ENCODE measurements at regions not wholly inside any gene's neighbourhood (a gene's known extent, or its start where the extent isn't known, plus 50 kb on each side); places are given as distances from the start of the nearest gene placed in this dataset.

DNA sequence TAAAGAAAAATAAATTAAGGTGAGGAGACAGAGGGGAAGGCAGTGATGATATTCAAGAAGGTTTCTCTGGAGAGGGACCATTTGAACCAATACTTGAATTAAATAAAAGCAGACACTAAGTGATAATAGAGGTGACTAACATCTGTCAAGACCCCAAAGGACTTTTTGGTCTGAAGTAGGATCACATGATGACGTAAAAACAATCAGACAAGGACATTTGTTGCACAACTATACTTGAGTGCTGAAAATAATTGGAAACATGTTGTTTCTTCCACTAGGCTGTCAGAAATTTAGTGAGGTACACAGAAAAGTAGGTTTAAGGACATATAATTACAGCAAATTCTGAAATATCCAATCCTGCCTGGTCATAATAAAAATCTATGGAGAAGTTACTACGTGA is 179.5 kb downstream of the WNT5A start:
- Histone ChIP-seq H3K9me3 (no peaks in the 10 kb centered on the region), H3K36me3 (no peaks in the 10 kb centered on the region), H3K27ac (no peak overlapping the region), H3K27me3 (no peaks in the 10 kb centered on the region), H3K4me3 (no peak overlapping the region), H3K4me1 (no peaks in the 10 kb centered on the region)
- in situ Hi-C loops (cut with MboI; ENCODE audit: low pct_ligation_motif_present in 1 of 4, low pct_unique_long_range_greater_than_20kb in 1 of 4, low sequenced_read_pairs in 3 of 4) (no loop called here), intact Hi-C loops (cut with DNase I; ENCODE audit: low total_unique reads) (no loop called here)
- TF ChIP-seq, protein P1, sequence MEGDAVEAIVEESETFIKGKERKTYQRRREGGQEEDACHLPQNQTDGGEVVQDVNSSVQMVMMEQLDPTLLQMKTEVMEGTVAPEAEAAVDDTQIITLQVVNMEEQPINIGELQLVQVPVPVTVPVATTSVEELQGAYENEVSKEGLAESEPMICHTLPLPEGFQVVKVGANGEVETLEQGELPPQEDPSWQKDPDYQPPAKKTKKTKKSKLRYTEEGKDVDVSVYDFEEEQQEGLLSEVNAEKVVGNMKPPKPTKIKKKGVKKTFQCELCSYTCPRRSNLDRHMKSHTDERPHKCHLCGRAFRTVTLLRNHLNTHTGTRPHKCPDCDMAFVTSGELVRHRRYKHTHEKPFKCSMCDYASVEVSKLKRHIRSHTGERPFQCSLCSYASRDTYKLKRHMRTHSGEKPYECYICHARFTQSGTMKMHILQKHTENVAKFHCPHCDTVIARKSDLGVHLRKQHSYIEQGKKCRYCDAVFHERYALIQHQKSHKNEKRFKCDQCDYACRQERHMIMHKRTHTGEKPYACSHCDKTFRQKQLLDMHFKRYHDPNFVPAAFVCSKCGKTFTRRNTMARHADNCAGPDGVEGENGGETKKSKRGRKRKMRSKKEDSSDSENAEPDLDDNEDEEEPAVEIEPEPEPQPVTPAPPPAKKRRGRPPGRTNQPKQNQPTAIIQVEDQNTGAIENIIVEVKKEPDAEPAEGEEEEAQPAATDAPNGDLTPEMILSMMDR (IDR thresholded peaks at IDR 0.05), result no peak
- TF ChIP-seq POLR2A (IDR thresholded peaks at IDR 0.05) (no peak), EP300 (IDR thresholded peaks at IDR 0.05; ENCODE audit: low read depth) (no peak), POLR2AphosphoS5 (IDR thresholded peaks at IDR 0.05) (no peak)
- 90 to 93% methylated on average over 2 of the region's 2 CpGs for WGBS, 2 donors (ENCODE audit: low coverage in 1 of 2)
- DNase-seq, result no peak

DNA sequence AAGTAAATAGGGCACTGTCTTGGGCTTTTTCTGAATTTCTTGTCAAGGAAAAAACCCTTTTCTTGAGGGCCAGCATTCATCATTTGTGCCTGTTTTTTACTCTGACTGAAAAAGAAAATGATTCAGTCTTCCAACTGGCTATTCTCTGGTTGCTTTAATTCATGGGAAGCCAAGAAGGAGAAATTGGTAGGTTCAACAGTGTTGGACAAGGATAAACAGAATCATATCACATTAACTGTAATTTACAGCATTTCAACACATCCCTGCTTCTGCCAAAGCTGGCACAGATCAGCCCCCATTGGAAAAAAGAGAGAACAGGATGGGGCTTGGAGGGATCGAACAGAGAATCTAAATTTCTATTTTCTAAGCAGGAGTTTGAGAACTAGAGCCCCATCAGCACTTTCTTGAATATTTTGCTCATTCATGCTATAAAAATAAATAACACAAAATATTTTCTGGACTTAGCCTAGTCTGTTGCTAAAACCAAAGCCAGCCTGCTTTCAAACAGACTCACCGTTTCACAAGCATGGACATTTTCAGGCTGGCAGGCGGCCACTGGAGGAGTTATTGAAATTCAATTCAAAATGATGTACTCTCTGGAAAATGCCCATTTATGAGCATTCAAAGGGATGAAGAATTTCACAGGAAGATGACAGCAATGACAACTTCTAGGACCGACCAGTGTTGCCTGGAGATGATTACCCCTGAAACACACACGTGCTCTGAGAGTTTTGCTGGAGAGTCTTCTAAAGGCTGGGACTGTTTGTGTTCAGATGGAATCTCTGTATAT is 181.2 kb downstream of the WNT5A start:
- WGBS, 2 donors (ENCODE audit: low coverage in 1 of 2), result 62 to 68% methylated on average over 5 of the region's 5 CpGs
- Histone ChIP-seq H3K9me3 (no peaks in the 10 kb centered on the region), H3K36me3 (no peaks in the 10 kb centered on the region), H3K27ac (no peak overlapping the region), H3K4me3 (no peak overlapping the region), H3K4me1 (no peaks in the 10 kb centered on the region), H3K27me3 (no peaks in the 10 kb centered on the region)
- in situ Hi-C loops (cut with MboI; ENCODE audit: low pct_ligation_motif_present in 1 of 4, low pct_unique_long_range_greater_than_20kb in 1 of 4, low sequenced_read_pairs in 3 of 4), result no loop called here
- TF ChIP-seq, protein P1 (IDR thresholded peaks at IDR 0.05), result no peak
- TF ChIP-seq POLR2A (IDR thresholded peaks at IDR 0.05), result no peak
- no peak for TF ChIP-seq POLR2AphosphoS5 (IDR thresholded peaks at IDR 0.05)
- TF ChIP-seq EP300 (IDR thresholded peaks at IDR 0.05; ENCODE audit: low read depth), result no peak
- DNase-seq, result no peak
- intact Hi-C loops (cut with DNase I; ENCODE audit: low total_unique reads), result no loop called here

DNA sequence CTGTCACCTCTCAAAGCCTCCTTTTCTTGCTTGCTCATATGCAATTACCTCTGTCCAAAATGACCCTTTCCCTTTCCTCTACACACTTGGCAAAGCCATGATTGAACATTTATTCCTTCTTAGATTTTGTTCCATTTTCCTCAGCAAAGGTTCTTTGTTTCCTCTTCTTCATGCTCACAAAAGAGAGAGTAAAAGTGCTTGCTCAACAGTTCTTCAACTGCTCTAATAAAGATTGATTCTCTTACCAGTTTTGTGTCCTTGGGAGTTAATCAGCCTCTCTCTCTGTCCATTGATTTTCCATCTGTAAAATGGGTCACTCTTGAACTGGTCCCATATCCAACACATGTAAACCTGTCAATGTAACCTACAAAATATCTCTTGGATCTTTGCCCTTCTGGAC is 186.4 kb downstream of the WNT5A start:
- TF ChIP-seq EP300 (IDR thresholded peaks at IDR 0.05; ENCODE audit: low read depth), result no peak
- TF ChIP-seq, protein P1 (IDR thresholded peaks at IDR 0.05), result no peak
- TF ChIP-seq POLR2AphosphoS5 (IDR thresholded peaks at IDR 0.05), result no peak
- TF ChIP-seq POLR2A (IDR thresholded peaks at IDR 0.05), result no peak
- Histone ChIP-seq H3K36me3 (no peaks in the 10 kb centered on the region), H3K4me3 (no peak overlapping the region), H3K9me3 (no peaks in the 10 kb centered on the region), H3K27me3 (no peaks in the 10 kb centered on the region), H3K4me1 (no peaks in the 10 kb centered on the region), H3K27ac (no peak overlapping the region)
- intact Hi-C loops (cut with DNase I; ENCODE audit: low total_unique reads) (no loop called here), in situ Hi-C loops (cut with MboI; ENCODE audit: low pct_ligation_motif_present in 1 of 4, low pct_unique_long_range_greater_than_20kb in 1 of 4, low sequenced_read_pairs in 3 of 4) (no loop called here)
- DNase-seq, result no peak

DNA sequence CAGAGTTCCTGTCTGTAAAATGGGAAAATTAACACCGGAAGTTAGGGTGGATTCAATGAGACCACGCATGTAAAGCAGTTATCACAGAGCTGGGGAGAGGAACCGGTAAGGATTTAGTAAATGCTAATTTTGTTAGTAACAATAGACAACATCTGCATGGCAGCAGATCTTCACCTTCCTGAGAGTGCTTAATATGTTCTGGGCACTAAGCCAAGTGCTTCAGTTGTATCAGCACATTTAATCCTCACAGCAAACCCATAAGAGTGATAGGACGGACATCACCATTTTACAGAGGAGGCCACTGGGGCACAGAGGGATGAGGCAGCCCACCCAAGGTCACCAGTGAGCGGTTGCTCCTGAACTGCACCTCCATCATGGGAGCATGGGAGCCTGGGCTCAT is 189.4 kb downstream of the WNT5A start:
- no peak overlapping the region for H3K27ac ChIP-seq
- no peak for TF ChIP-seq POLR2A (IDR thresholded peaks at IDR 0.05)
- TF ChIP-seq EP300 (IDR thresholded peaks at IDR 0.05; ENCODE audit: low read depth), result no peak
- no peak for TF ChIP-seq POLR2AphosphoS5 (IDR thresholded peaks at IDR 0.05)
- TF ChIP-seq, protein P1 (IDR thresholded peaks at IDR 0.05), result no peak

More for the DNA sequence above, 189.4 kb downstream of the WNT5A start:
- H3K27me3 ChIP-seq, result no peaks in the 10 kb centered on the region
- in situ Hi-C loops (cut with MboI; ENCODE audit: low pct_ligation_motif_present in 1 of 4, low pct_unique_long_range_greater_than_20kb in 1 of 4, low sequenced_read_pairs in 3 of 4), result no loop called here
- intact Hi-C loops (cut with DNase I; ENCODE audit: low total_unique reads), result no loop called here
- H3K4me3 ChIP-seq, result no peak overlapping the region
- H3K36me3 ChIP-seq, result no peaks in the 10 kb centered on the region
- WGBS, 2 donors (ENCODE audit: low coverage in 1 of 2), result 67 to 74% methylated on average over 2 to 5 of the region's 5 CpGs
- H3K4me1 ChIP-seq, result no peaks in the 10 kb centered on the region
- no peaks in the 10 kb centered on the region for H3K9me3 ChIP-seq
- DNase-seq, result no peak
